ENCODE measurements at regions not wholly inside any gene's neighbourhood (a gene's known extent, or its start where the extent isn't known, plus 50 kb on each side); places are given as distances from the start of the nearest gene placed in this dataset.

- TF ChIP-seq POLR2AphosphoS5 (IDR thresholded peaks at IDR 0.05; ENCODE audit: low read depth, low read length) (no peak), CTCF (IDR thresholded peaks at IDR 0.05) (no peak), REST (IDR thresholded peaks at IDR 0.05; ENCODE audit: insufficient read depth in 1 of 2, low read depth in 2 of 2, low read length in 1 of 2) (no peak), SIN3A (IDR thresholded peaks at IDR 0.05; ENCODE audit: borderline replicate concordance, insufficient read depth, low read depth, low read length) (no peak)
These were observed 211.9 kb upstream of the PAPPA start for GRCh38 chr9:115941561-115942315.
